ENCODE measurements at regions not wholly inside any gene's neighbourhood (a gene's known extent, or its start where the extent isn't known, plus 50 kb on each side); places are given as distances from the start of the nearest gene placed in this dataset.
"Not testable (repeated sequence)": the region's sequence is repeated elsewhere in the genome, so short reads cannot be mapped to it uniquely, and the experiment has no call there.

- DNase-seq (ENCODE audit: low read depth): no peak
- H3K4me3 ChIP-seq (ENCODE audit: control insufficient read depth, low read depth, low read length): no peak overlapping the region
- no peak for TF ChIP-seq CTCF (IDR thresholded peaks at IDR 0.05; ENCODE audit: control insufficient read depth, insufficient read depth, low read depth, low read length, missing control alignments)
These were observed 54.6 kb downstream of the DKK1 start for GRCh38 chr10:52368725-52369124.

GRCh38 chr10:52374207-52374606 is 60.1 kb downstream of the DKK1 start:
- DNase-seq (ENCODE audit: low read depth); H3K4me3 ChIP-seq (ENCODE audit: control insufficient read depth, low read depth, low read length): not testable (repeated sequence)

- no peak overlapping the region for H3K4me3 ChIP-seq (ENCODE audit: control insufficient read depth, low read depth, low read length)
- TF ChIP-seq CTCF (IDR thresholded peaks at IDR 0.05; ENCODE audit: control insufficient read depth, insufficient read depth, low read depth, low read length, missing control alignments): no peak
- no peak for DNase-seq (ENCODE audit: low read depth)
These were observed 62.7 kb downstream of the DKK1 start for GRCh38 chr10:52376694-52377354.

- H3K4me3 ChIP-seq (ENCODE audit: control insufficient read depth, low read depth, low read length): no peak overlapping the region
- DNase-seq (ENCODE audit: low read depth): no peak
- TF ChIP-seq CTCF (IDR thresholded peaks at IDR 0.05; ENCODE audit: control insufficient read depth, insufficient read depth, low read depth, low read length, missing control alignments): no peak
These were observed 64.0 kb downstream of the DKK1 start for GRCh38 chr10:52378124-52378523.

GRCh38 chr10:52379287-52379686 is 65.2 kb downstream of the DKK1 start:
- no peak for TF ChIP-seq CTCF (IDR thresholded peaks at IDR 0.05; ENCODE audit: control insufficient read depth, insufficient read depth, low read depth, low read length, missing control alignments)
- DNase-seq (ENCODE audit: low read depth): no peak
- H3K4me3 ChIP-seq (ENCODE audit: control insufficient read depth, low read depth, low read length): no peak overlapping the region

- no peak for DNase-seq (ENCODE audit: low read depth)
These were observed 69.0 kb downstream of the DKK1 start for GRCh38 chr10:52383088-52383487.

GRCh38 chr10:52387744-52388143 is 73.7 kb downstream of the DKK1 start:
- no peak overlapping the region for H3K4me3 ChIP-seq (ENCODE audit: control insufficient read depth, low read depth, low read length)
- TF ChIP-seq CTCF (IDR thresholded peaks at IDR 0.05; ENCODE audit: control insufficient read depth, insufficient read depth, low read depth, low read length, missing control alignments): no peak
- no peak for DNase-seq (ENCODE audit: low read depth)

More at GRCh38 chr10:52383088-52383487, 69.0 kb downstream of the DKK1 start:
- no peak overlapping the region for H3K4me3 ChIP-seq (ENCODE audit: control insufficient read depth, low read depth, low read length)
- no peak for TF ChIP-seq CTCF (IDR thresholded peaks at IDR 0.05; ENCODE audit: control insufficient read depth, insufficient read depth, low read depth, low read length, missing control alignments)
